ENCODE measurements at regions not wholly inside any gene's neighbourhood (a gene's known extent, or its start where the extent isn't known, plus 50 kb on each side); places are given as distances from the start of the nearest gene placed in this dataset.

DNA sequence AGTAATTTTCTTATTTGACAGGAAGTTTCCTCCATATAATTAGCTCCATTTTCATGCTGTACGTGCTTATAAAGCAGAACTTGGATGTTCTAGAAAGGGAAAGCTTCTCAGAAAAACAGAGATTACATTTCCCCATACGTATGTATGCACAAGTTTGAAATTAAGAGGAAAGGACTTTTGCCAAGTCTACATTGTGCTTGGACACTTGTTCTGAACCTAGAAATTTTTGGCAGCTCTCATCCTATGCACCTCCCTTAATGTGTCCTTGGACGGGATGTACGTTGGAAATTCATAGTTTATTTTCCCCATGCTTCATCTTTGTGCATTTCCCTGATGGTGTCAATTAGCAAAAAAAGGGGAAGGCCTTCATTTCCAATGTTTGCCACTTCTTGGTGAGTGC lies 322.7 kb downstream of the BLID start:
- DNase-seq (ENCODE audit: extremely low read depth, low read depth), result no peak
- TF ChIP-seq, protein P1, sequence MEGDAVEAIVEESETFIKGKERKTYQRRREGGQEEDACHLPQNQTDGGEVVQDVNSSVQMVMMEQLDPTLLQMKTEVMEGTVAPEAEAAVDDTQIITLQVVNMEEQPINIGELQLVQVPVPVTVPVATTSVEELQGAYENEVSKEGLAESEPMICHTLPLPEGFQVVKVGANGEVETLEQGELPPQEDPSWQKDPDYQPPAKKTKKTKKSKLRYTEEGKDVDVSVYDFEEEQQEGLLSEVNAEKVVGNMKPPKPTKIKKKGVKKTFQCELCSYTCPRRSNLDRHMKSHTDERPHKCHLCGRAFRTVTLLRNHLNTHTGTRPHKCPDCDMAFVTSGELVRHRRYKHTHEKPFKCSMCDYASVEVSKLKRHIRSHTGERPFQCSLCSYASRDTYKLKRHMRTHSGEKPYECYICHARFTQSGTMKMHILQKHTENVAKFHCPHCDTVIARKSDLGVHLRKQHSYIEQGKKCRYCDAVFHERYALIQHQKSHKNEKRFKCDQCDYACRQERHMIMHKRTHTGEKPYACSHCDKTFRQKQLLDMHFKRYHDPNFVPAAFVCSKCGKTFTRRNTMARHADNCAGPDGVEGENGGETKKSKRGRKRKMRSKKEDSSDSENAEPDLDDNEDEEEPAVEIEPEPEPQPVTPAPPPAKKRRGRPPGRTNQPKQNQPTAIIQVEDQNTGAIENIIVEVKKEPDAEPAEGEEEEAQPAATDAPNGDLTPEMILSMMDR (IDR thresholded peaks at IDR 0.05; ENCODE audit: low read depth, low read length, missing control alignments), result no peak
- H3K4me3 ChIP-seq (replicated peaks; ENCODE audit: low read depth, low read length), result no peak overlapping the region

GRCh38 chr11:121792185-121792584 lies 323.8 kb downstream of the BLID start:
- no peak for DNase-seq (ENCODE audit: extremely low read depth, low read depth)
- no peak overlapping the region for H3K4me3 ChIP-seq (replicated peaks; ENCODE audit: low read depth, low read length)
- TF ChIP-seq, protein P1 (IDR thresholded peaks at IDR 0.05; ENCODE audit: low read depth, low read length, missing control alignments), result no peak

DNA sequence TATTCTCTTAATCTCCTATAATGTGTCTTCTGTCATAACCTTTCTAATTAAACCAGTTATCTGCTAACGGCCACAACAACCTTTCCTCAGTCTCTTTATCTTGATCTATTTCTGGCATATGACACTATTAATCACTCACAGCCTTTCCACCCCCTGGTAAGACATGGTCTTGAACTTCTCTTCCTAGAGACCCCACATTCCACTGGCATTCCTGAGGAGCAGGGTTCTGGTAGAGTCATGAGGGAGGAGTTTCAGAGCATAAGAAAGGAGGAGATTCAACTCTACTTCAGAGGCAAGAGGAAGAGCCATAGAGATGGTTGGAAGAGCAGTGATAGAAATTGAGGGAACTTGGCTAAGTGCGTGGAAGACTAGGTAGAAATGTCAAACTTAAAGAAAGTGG lies 325.6 kb downstream of the BLID start:
- H3K4me3 ChIP-seq (replicated peaks; ENCODE audit: low read depth, low read length), result no peak overlapping the region
- TF ChIP-seq, protein P1 (IDR thresholded peaks at IDR 0.05; ENCODE audit: low read depth, low read length, missing control alignments), result no peak
- DNase-seq (ENCODE audit: extremely low read depth, low read depth), result no peak

DNA sequence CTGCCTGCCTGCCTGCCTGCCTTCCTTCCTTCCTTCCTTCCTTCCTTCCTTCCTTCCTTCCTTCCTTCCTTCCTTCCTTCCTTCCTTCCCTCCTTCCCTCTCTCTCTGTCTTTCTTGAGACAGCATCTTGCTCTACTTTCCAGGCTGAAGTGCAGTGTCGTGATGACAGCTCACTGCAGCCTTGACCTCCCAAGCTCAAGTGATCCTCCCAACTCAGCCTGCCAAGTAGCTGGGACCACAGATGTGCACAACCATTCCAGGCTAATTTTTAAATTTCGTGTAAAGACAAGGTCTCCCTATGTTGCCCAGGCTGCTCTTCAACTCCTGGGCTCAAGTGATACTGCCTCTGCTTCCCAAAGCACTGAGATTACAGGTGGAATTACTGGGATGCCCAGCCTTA lies 328.2 kb upstream of the SORL1-AS1 start:
- H3K4me3 ChIP-seq (replicated peaks; ENCODE audit: low read depth, low read length), result no peak overlapping the region
- TF ChIP-seq, protein P1 (IDR thresholded peaks at IDR 0.05; ENCODE audit: low read depth, low read length, missing control alignments), result no peak
- DNase-seq (ENCODE audit: extremely low read depth, low read depth), result no peak

DNA sequence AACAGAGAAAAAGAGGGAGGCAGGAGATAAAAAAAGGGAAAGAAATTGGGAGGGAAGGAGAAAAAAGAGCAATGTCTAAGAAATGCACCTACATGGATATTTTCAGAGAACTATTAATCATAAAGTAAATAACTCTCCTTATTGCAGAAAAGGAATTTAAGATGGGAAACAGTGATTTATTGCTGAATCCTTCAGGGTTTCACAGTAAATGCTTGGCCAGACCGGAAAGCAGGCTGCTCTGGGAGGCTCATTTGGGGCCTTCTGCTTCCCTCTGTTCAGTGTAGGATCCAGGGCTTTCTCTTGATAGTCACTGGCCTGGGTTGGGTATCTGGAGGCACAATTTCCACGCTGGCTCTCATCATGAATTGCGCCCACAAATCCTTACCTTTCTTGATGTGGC lies 324.3 kb upstream of the SORL1-AS1 start:
- DNase-seq (ENCODE audit: extremely low read depth, low read depth), result no peak
- no peak overlapping the region for H3K4me3 ChIP-seq (replicated peaks; ENCODE audit: low read depth, low read length)
- TF ChIP-seq, protein P1 (IDR thresholded peaks at IDR 0.05; ENCODE audit: low read depth, low read length, missing control alignments), result no peak

- no peak for DNase-seq (ENCODE audit: extremely low read depth, low read depth)
- TF ChIP-seq, protein P1 (IDR thresholded peaks at IDR 0.05; ENCODE audit: low read depth, low read length, missing control alignments), result no peak
- no peak overlapping the region for H3K4me3 ChIP-seq (replicated peaks; ENCODE audit: low read depth, low read length)
These were observed 322.5 kb upstream of the SORL1-AS1 start for GRCh38 chr11:121775276-121775675.

- TF ChIP-seq, protein P1 (IDR thresholded peaks at IDR 0.05; ENCODE audit: low read depth, low read length, missing control alignments), result no peak
- no peak overlapping the region for H3K4me3 ChIP-seq (replicated peaks; ENCODE audit: low read depth, low read length)
- no peak for DNase-seq (ENCODE audit: extremely low read depth, low read depth)
These were observed 320.3 kb upstream of the SORL1-AS1 start for GRCh38 chr11:121773076-121773475.

All from HFF-Myc (cell line).